Erythroblast (primary cell): ENCODE measurements at regions not wholly inside any gene's neighbourhood (a gene's known extent, or its start where the extent isn't known, plus 50 kb on each side); places are given as distances from the start of the nearest gene placed in this dataset.

ENCODE experiments used
- DNase-seq, 2 experiments: peaks; one replicate each; lab custom pipeline; 2025; lab: John Stamatoyannopoulos, UW
- GATA1 ChIP-seq: IDR thresholded peaks from 2 replicates; pipeline ENCODE4 v1.6.1; 2011; ENCODE audit warnings: low read depth, mild to moderate bottlenecking, control low read depth, low read length, moderate library complexity
- POLR2A ChIP-seq: IDR thresholded peaks from 2 replicates; pipeline ENCODE4 v1.6.1; 2011; ENCODE audit warnings: mild to moderate bottlenecking, low read length

DNA sequence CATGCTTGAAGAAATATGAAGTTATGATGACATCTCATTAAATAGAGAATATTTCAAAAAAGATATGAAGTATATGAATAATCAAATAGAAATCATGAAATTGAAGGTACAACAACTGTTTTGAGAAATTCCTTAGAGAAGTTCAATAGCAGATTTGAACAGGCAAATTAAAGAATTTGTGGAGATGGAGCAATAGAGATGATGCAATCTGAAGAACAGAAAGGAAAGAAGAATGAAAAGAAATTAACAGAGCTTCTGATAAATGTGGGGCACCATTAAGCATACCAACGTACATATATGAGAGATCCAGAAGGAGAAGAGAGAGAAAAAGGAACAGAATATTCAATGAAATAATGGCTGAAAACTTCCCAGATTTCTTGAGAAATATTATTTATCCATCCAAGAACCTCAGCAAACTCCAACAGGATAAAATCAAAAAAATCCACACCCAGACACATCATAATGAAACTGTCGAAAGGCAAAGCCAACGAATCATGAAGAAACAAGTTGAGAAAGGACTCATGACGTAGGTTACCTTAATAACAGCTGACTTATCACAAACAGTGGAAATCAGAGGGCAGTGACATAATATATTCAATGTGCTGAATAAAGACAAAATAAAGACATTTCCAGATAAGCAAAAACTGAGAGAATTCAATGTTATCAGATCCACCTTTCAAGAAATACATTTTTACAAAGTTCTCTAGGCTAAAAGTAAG is 297.2 kb upstream of the TARS1 start:
- DNase-seq: no peak
- TF ChIP-seq POLR2A (no peak), GATA1 (no peak)

DNA sequence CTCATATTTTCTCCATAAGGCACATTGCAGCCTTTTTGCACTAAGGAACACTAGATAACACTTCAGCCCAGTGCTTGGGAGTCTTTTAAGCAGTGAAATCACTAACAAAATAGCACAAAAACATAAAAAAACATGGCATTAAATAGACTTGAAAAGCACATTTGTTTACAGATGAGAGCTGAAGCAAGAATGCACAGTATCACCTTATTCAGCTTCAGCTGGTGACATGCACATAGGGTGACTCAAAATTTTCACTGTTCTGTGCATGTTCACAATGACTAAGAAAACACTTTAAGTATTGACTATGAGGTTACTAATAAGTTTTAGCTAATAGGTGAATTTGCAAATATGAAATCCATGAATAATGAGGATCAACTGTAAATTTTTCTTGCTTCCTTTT is 293.9 kb upstream of the TARS1 start:
- TF ChIP-seq POLR2A: no peak
- TF ChIP-seq GATA1: no peak

DNA sequence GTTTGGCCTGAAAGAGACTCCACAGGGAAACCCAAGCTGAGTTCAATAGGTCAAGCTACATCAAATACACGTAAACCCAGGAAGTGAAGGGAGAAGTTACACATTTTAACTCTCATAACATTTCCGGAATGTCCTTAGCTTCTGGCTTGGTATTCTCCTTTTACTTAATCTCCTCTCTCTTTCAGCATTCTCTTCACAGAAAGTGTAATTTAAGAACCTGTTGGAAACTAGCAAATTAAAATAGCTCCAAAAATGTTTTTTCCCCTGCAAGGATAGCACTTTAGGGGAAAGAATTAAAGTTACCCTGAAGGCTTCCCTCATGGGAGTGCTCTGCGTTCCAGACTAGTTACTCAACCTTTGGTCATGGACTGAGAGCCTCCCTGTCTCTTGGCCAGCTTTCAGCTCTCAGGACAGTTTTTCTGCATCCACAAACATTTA is 292.7 kb upstream of the TARS1 start:
- no peak for DNase-seq
- TF ChIP-seq POLR2A (no peak), GATA1 (no peak)

More for the DNA sequence above, 293.9 kb upstream of the TARS1 start:
- no peak for DNase-seq

DNA sequence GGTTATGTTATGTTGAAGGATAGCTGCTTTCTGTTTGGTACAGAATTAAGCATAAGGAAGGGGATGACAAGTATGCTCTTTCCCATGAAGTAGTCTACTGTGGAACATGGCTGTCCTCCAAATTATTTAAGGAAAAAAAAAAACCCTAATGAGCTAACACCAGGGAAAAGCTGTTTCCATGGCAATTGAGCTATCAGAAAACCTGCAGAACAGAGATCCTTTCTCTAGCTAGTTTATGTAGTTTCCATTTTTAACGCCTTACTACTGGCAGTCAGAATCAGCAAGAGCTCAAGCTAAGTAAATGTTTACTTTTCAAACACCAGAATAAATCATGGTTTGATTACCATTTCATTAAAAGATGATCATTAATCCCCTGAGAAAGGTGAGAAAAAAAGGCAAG is 287.4 kb upstream of the TARS1 start:
- no peak for TF ChIP-seq GATA1
- no peak for TF ChIP-seq POLR2A
- no peak for DNase-seq

DNA sequence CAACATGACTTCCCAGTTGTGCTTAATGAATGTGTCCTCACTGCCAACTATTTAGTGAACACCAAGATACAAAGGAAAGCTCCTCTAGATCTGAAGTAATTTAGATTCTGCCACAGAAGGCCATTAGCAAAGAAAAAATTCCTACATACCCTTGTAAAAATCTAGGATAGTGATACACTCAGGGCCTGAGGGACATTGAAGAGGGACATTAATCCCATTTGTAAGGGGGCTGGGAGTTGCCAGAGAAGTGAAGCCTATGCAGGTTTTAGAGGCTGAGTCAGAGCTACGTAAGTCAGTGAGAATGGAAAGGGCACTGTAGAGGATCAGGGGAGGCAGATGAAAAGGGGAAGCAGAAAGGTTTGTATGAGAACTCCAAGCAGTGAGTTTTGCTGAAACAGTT is 286.9 kb upstream of the TARS1 start:
- no peak for TF ChIP-seq POLR2A
- TF ChIP-seq GATA1: no peak
- no peak for DNase-seq

DNA sequence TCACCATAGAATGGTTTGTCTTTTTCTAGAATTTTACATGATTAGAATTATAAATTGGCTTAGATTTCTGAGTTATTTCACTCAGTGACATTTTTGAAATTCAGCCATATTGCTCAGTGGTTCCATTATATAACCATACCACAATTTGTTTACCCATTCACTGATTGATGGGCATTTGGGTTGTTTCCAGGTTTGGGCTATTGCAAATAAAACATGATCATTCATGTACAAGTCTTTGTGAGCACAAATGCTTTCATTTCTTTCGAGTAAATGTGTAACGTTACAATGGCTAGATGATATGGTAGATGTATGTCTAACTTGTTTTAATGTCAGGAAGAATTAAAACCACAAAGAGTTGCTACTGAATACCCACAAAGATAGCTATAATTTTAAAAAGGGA is 279.9 kb upstream of the TARS1 start:
- no peak for TF ChIP-seq GATA1
- TF ChIP-seq POLR2A: no peak
- DNase-seq: no peak

DNA sequence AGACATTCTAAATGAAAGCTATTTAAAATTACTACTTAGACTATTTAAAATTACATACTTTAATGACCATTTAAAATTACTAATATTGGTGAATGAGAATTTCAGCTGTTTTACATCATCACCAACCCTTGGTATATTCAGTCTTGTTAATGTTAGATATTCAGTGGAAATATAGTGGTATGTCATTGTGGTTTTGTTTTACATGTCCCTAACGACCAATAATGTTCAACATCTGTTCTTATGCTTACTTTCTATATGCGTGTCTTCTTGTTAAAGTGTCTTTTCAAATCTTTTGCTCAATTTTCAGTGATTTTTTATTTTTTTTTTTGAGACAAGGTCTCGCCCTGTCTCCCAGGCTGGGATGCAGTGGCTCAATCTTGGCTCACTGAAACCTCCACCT is 279.3 kb upstream of the TARS1 start:
- TF ChIP-seq POLR2A (no peak), GATA1 (no peak)
- no peak for DNase-seq

DNA sequence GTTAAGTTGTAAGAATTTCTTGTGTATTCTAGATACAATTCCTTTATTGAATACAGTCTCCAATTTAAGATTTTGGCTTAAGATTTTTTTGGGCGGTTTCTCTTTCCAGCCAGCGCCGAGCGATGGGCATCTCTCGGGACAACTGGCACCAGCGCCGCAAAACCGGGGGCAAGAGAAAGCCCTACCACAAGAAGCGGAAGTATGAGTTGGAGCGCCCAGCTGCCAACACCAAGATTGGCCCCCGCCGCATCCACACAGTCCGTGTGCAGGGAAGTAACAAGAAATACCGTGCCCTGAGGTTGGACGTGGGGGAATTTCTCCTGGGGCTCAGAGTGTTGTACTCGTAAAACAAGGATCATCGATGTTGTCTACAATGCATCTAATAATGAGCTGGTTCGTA is 278.7 kb upstream of the TARS1 start:
- no peak for TF ChIP-seq POLR2A
- TF ChIP-seq GATA1: no peak
- DNase-seq: no peak

DNA sequence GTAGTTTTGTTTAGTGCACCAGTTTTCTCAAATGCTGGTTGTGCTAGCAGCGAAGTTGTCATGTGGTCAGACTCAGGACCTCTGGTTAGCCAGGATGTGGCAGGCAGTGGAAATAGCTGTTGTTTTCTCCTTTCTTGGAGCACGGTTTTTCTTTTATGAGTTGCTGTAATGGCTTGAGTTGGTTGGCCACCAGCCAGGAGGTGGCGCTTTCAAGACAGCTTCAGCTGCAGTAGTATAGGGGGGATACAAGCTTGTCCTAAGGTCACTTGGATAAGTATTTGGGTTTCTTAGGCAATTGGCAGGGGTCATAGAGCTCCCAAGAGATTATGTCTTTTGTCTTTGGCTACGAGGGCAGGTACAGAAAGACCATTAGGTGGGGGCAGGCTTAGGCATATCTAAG is 274.2 kb upstream of the TARS1 start:
- DNase-seq: peak; percentile 9 to 17
- TF ChIP-seq POLR2A (no peak), GATA1 (no peak)

DNA sequence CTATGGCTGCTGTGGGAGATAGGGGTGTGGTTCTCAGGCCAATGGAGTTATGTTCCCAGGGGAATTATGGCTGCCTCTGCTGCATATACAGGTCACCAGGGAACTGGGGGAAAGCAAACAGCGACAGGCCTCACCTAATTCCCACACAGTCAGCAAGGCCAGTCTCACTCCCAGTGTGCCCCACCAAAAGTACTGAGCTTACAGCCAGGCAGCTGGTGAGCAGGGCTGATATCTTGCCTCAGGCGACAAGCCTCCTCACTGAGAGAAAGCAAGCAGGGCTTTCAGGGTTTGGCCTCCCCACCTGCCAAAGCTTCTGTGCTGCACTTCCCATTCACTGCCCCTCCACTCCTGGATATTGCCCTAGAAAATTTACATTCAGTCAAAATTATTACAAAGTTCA is 273.8 kb upstream of the TARS1 start:
- no peak for TF ChIP-seq POLR2A
- no peak for TF ChIP-seq GATA1
- no peak for DNase-seq

DNA sequence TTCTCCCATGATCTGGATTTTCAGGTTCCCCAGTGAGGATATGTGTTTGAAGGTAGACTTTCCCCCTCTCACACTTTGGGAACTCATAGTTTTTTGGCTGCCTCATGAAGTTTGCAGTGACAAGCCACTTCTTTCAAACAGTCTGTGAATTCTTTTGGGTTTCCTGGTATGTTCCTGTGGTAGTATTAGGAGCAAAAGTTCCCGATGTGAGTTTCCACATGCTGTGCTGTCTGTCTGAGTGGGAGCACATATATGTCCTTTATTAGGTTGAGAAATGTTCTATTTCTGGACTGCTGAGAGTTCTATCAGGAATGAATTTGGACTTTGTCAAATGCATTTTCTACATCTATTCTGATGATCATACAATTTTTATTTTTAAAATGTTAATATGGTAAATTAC is 273.2 kb upstream of the TARS1 start:
- TF ChIP-seq POLR2A: no peak
- no peak for TF ChIP-seq GATA1
- no peak for DNase-seq

DNA sequence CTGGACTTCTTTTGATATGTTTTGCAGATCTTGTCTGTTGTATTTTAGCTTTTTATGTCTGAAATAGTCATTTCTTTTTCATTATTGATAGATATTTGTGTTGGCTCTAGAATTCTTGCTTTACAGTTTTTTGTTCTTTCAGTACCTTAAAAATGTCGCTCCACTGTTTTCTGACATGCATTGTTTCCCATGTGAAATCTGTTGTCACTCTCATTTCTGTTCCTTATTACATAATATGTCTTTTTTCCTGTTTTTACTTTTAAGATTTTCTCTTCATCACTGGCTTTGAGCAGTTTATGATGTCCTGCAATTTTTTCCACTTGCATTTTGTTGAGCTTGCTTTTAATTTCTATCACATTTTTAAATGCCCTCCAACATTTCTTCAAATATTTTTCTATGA is 270.4 kb upstream of the TARS1 start:
- peak; percentile 2 to 24 for DNase-seq

DNA sequence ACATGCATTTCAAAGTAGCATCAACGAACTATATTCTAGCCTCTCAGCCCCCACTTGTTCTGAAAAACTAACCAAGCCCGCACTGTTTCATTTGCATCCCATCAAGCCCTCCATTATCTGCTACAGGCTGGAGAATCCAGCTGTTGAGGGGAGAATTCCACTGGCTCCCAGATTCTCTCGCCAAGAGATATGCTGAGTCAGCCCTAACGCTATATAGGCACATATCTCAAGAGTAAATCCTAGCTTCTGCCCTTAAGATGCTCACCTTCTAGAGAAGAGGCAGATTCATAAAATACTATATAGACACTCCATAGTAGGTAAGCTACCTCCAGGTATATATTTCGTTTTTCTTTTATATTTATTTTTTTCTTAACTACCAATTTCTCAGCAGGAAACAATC is 266.4 kb upstream of the TARS1 start:
- TF ChIP-seq GATA1 (no peak), POLR2A (no peak)
- no peak for DNase-seq

More for the DNA sequence above, 270.4 kb upstream of the TARS1 start:
- TF ChIP-seq POLR2A (no peak), GATA1 (no peak)

DNA sequence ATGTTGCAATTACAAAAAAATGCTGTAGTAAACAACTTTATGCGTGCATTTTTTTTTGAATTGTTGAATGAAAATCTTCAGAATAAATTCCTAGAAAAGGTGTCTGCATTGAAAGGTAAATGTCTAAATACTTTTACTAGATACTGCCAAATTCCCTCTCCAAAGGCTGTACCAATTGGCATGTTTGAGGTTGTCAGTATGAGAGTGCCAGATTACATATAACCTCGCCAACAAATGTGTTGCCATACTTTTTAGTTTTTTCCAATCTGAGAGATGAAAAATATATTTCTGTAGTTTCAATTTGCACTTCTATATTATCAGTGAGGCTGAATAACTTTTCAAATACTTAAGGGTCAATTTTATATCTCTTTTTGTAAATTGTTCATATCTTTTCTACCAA is 261.5 kb upstream of the TARS1 start:
- TF ChIP-seq POLR2A: no peak
- TF ChIP-seq GATA1: no peak
- no peak for DNase-seq

DNA sequence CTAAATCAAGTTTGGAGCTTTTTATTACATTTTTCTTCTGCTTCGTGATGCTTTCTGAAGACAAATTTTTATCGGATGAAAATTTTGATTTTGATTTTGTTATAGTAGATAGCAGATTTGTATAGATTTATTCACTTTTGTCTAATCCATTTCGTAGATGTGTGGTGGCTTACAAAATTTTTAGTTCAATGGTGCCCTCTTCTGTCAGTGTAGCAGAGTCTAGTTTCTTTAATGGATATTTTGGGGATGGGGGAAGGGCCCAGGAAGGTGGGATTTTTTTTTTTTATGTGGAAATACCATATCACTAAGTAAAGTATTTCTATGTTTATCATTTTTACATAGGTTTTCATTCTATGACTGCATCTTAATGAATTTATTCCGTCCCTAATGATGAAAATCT is 259.9 kb upstream of the TARS1 start:
- DNase-seq: peak; percentile 10 to 12
- no peak for TF ChIP-seq POLR2A
- no peak for TF ChIP-seq GATA1

DNA sequence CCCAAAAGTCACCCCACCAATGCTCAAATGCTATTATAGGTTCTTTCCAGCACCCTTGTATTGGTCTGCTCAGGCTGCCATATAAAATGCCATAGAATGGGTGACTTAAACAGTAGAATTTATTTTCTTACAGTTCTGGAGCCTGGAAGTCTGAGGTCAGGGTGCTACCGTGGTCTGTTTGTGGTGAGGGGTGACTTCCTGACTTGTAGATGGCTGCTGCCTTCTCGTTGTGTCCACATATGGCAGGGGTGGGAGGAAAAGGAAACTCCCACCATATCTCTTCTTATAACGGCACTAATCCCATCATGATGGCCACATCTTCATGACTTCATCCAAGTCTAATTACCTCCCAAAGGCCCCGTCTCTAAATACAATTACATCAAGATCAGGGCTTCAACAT is 257.8 kb upstream of the TARS1 start:
- TF ChIP-seq GATA1 (no peak), POLR2A (no peak)
- no peak for DNase-seq
